LNCAP (cell line): ENCODE measurements at regions not wholly inside any gene's neighbourhood (a gene's known extent, or its start where the extent isn't known, plus 50 kb on each side); places are given as distances from the start of the nearest gene placed in this dataset.

Experiments
- CTCF ChIP-seq: fragments of 450-650 bp; IDR thresholded peaks from 2 replicates; pipeline ENCODE4 v1.5.1; 2017; ENCODE audit warnings: mild to moderate bottlenecking

GRCh38 chr3:104974316-104974715, 392.4 kb upstream of the ALCAM start:
- TF ChIP-seq CTCF = no peak

GRCh38 chr3:104977719-104978118, 389.0 kb upstream of the ALCAM start:
- no peak for TF ChIP-seq CTCF

GRCh38 chr3:104982130-104982529, 384.6 kb upstream of the ALCAM start:
- no peak for TF ChIP-seq CTCF

GRCh38 chr3:104987859-104988258, 378.9 kb upstream of the ALCAM start:
- TF ChIP-seq CTCF = peak; percentile 36; the same call in 1 of the 2 replicates

- no peak for TF ChIP-seq CTCF
These were observed 378.2 kb upstream of the ALCAM start for GRCh38 chr3:104988496-104988895.

GRCh38 chr3:104989878-104990277, 376.8 kb upstream of the ALCAM start:
- TF ChIP-seq CTCF = no peak

GRCh38 chr3:104990758-104991157, 376.0 kb upstream of the ALCAM start:
- TF ChIP-seq CTCF = no peak

- no peak for TF ChIP-seq CTCF
These were observed 374.0 kb upstream of the ALCAM start for GRCh38 chr3:104992676-104993075.
